HG03565 (cell line): ENCODE measurements at regions not wholly inside any gene's neighbourhood (a gene's known extent, or its start where the extent isn't known, plus 50 kb on each side); places are given as distances from the start of the nearest gene placed in this dataset.
"Not testable (repeated sequence)": the region's sequence is repeated elsewhere in the genome, so short reads cannot be mapped to it uniquely, and the experiment has no call there.

Source experiments
- ATAC-seq: cut with Tn5 transposase; IDR thresholded peaks from one replicate; pipeline ENCODE4 v1.9.1; 2021; ENCODE audit warnings: mild to moderate bottlenecking, moderate library complexity; ENCODE audit not compliant: unreplicated experiment

DNA sequence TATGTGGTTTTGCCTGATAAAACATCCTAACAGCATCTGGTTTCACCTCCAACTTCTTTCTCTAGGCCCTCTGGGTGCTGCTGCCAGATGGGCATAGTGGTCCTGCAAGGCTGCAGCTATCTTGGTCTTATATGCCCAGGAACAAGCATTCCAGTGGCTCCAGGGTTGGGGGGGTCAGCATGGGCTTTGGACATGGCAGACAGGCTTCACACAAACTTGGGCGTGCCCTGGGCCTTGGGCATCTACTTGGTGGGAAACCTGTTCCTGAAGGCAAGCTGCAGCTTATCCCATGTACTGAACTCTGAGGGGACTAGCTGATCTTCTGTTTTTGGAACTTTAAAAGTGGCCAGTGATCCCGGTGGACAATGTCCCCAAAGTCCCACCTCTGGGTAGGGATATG is 54.9 kb upstream of the ZNF678 start:
- ATAC-seq = no peak

DNA sequence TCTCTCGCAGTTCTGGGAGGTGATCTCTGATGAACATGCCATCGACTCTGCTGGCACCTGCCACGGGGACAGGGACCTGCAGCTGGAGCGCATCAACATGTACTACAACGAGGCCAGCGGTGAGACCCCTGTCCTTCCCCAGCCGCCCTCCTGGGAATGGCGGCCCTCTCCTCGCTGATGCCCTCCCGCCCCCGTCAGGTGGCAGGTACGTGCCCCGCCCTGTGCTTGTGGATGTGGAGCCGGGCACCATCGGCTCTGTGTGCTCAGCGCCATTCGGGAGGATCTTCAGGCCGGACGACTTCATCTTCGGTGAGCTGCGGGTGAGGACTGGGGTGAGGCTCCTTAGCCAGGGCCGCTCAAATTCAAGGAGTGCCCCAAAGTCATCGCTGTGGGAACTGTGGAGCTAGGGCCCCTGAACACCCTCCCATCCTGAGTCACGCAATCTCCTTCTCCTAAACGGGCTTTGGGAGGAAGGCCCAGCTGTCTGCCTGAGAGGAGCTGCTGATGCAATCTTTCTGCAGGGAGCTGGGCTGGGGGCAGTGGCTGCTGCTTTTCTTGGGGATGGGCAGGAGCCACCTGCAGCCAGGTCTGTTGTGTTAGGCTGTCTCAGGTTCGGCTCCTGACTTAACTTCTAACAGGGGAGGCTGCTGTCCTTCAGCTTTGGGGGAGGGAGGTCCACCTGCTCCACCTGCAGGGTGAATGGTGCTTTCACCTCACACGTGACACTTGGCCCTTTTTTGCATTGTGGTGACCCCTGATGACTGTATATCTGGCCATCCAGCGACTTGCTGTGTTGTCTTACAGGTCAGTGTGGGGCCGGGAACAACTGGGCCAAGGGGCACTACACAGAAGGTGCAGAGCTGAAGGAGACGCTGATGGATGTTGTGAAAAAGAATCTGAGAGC is 56.6 kb upstream of the ZNF678 start:
- ATAC-seq = not testable (repeated sequence)

DNA sequence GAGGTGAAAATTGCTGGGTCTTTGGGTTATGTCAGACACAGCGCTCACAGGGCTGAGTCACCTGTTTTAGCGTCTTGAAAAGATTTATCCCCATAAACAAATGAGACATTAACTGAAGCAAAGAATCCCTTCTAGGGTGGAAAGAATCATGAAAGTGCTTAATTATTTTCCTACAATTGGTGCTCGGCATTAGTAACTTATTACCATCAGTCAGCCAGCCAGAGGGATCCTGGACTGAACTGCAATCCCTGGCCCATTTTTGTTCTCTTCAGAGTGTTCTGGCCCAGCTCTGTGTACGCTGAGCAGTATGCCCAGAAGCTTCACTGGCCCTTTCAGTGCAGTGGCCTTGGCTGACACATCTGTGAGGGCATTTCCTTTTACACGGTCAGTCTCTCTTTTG is 67.3 kb upstream of the ZNF678 start:
- not testable (repeated sequence) for ATAC-seq

DNA sequence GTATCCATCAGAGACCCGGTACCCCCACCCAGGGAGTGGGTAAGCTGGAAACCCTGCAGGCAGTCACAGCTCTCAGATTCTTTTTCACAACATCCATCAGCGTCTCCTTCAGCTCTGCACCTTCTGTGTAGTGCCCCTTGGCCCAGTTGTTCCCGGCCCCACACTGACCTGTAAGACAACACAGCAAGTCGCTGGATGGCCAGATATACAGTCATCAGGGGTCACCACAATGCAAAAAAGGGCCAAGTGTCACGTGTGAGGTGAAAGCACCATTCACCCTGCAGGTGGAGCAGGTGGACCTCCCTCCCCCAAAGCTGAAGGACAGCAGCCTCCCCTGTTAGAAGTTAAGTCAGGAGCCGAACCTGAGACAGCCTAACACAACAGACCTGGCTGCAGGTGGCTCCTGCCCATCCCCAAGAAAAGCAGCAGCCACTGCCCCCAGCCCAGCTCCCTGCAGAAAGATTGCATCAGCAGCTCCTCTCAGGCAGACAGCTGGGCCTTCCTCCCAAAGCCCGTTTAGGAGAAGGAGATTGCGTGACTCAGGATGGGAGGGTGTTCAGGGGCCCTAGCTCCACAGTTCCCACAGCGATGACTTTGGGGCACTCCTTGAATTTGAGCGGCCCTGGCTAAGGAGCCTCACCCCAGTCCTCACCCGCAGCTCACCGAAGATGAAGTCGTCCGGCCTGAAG is 69.3 kb upstream of the ZNF678 start:
- not testable (repeated sequence) for ATAC-seq

DNA sequence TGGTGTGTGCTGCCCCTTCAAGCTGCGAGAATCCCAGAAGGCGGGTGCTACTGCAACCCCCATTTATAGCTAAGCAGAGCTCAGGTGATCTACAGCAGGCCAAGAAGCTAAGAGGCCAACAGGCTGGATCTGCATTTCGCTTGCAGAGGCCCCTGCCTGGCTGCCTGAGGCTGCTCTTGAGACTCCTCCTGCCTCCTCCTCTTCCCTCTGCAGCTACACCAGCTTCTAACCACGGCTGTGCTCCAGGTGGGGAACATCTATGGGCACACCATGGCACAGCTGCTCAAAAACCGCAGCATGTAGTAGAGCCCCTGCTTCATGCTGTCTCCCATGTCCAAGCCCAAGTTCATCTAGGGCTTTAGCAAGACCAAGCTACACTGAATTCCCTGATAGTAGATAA is 72.9 kb upstream of the ZNF678 start:
- ATAC-seq = no peak

GRCh38 chr1:227490001-227490400 is 73.4 kb upstream of the ZNF678 start:
- ATAC-seq = no peak

- ATAC-seq = no peak
Measured at GRCh38 chr1:227489572-227489971, 73.8 kb upstream of the ZNF678 start.

DNA sequence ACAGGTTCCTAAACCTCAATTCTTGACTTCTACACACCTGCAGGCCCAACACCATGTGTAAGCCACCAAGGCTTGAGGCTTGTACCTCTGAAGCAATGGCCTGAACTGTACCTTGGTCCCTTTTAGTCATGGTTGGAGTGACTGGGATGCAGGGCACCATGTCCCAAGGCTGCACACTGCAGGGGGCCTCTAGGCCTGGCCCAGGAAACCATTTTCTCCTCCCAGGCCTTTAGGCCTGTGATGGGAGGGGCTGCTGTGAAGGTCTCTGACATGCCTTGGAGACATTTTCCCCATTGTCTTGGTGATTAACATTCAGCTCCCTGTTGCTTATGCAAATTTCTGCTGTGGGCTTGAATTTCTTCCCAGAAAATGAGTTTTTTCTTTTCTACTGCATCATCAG is 75.8 kb upstream of the ZNF678 start:
- ATAC-seq = no peak

GRCh38 chr1:227486559-227486958 is 76.8 kb upstream of the ZNF678 start:
- no peak for ATAC-seq

DNA sequence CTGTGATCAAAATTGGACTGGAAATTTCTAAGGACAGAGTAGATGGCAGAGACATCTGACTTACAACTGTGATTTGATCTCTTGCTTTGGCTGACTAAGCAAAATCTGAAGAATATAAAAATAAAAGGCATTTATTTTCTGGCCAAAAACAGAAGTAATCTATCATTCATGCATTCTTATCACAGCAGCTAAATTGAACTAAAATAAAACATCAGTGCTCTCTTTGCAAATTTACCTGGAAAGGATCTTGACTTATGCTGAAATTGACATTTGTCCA is 81.4 kb upstream of the ZNF678 start:
- no peak for ATAC-seq

GRCh38 chr1:227474072-227474471 is 89.3 kb upstream of the ZNF678 start:
- not testable (repeated sequence) for ATAC-seq

GRCh38 chr1:227472772-227473171 is 90.6 kb upstream of the ZNF678 start:
- ATAC-seq = no peak

- no peak for ATAC-seq
Measured at GRCh38 chr1:227470688-227471087, 92.7 kb upstream of the ZNF678 start.

DNA sequence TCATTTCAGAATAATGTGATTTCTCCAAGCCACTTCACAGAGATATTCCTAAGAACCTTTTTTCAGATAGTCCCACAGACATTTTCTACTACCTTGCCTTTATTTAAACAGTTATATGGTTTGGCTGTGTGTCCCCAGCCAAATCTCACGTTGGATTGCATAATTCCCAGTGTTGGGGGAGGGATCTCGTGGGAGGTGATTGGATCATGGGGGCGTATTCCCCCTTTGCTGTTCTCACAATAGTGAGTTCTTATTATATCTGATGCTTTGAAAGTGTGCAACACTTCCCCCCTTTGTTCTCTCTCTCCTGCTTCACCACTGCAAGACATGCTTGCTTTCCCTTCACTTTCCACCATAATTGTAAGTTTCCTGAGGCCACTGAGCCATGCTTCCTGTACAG is 93.6 kb upstream of the ZNF678 start:
- no peak for ATAC-seq

DNA sequence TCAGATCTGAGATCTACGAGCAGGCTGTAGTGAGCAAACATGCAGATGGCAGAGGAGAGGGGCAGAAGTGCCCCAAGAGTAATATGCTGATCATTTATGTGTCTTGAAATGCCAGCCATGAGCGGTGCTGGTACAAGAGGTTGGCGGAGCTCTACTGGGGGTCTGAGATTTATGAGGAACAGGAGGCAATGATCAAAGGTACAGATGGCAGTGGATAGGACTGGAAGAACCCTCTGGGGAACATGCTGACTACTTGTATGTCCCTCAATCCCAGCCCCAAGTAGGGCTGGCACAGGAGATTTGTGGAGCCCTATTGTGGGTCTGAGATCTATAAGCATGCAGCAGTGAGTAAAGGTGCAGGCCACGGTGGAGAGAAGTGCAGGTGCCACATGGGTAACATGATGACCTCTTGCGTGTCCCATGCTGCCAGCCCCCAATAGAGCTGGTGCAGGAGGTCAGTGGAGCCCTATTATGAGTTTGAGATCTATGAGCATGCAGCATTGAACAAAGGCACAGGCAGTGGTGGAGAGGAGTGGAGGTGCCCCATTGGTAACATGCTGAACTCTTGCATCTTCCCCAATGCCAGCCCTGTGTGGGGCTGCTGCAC is 97.2 kb upstream of the ZNF678 start:
- ATAC-seq = no peak

DNA sequence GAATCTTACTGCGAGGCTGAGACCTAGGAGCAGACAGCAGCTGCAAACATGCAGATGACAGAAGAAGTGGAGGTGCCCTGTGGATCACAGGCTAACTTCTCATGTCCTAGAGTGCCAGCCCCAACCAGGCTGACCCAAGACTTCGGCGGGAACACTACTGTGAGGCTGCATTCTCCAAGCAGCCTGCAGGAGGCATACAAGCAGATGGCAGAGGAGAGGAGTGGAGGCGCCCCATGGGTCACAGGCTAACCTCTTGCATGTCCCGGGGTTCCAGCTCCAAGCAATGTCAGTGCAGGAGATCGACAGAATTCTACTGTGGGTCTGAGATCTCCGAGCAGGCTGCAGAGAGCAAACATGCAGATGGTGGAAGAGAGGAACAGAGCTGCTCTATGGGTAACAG is 98.1 kb upstream of the ZNF678 start:
- no peak for ATAC-seq

DNA sequence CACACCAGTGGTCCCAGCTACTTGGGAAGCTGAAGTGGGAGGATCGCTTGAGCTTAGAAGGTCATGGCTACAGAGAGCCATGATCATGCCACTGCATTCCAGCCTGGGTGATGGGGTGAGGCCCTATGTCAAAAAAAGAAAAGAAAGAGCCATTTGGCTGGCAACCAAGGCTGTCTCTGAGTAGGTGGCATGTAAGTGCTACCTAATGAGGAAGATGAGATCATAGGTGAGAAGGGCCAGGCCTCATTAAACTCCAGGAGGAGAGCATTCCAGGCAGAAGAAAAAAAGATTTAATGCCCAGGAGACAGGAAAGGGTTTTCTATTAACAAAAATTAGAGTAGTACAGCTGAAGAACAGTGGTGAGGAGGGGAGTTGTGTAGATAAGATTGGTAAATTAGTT is 103.4 kb upstream of the ZNF678 start:
- no peak for ATAC-seq

GRCh38 chr1:227459326-227459841 is 104.0 kb upstream of the ZNF678 start:
- ATAC-seq = no peak

DNA sequence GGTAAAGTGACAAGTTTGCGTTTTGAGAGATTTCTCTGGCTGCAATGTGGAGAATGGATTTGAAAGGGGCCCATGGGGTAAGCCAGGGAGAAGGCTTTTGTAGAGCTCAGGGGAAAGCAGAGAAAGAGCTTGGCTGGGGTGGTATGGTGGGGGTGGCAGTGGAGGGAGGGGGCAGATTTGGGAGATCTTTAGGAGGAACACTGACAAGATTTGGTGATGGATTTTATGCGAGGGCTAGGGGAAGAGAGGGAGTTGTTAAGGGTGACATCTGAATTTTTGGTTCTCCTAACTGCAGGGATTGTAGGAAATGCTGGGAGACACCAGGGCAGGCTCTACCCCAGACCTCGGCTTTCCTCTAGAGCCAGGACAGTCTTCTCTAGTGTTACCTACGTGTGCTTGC is 108.7 kb upstream of the ZNF678 start:
- ATAC-seq = no peak

DNA sequence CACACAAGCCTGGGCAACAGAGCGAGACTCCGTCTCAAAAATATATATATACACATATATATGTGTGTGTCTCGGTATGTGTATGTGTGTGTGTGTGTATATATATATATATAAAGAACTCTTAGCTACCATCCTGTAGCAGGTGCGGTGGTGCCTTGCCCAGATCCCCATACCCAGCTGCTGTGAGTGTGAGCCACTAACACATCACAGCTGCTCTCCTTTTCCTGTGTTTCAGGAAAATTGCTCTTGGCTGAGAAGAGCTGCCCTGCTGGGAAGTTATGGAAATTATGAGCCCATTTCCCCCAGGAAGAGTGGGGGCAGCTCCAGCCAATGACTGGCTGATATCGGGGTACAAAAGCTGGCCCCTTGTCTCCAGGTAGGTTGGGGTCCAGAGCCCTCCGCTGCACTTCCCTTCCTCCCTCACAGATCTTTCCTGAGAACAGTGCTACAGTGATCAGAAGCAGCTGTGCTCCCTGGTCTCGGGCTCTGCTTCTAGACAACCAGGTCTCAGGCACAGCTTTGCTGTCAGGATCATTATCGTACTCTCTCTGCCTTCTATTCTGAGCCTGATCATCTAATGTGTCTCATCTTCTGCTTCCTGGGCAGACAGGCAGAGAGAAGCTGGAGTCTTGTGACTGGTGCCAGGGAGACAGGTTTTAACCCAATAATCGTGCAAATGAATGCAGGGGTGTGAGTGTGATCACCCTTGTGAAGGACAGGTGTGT is 109.6 kb upstream of the ZNF678 start:
- no peak for ATAC-seq

DNA sequence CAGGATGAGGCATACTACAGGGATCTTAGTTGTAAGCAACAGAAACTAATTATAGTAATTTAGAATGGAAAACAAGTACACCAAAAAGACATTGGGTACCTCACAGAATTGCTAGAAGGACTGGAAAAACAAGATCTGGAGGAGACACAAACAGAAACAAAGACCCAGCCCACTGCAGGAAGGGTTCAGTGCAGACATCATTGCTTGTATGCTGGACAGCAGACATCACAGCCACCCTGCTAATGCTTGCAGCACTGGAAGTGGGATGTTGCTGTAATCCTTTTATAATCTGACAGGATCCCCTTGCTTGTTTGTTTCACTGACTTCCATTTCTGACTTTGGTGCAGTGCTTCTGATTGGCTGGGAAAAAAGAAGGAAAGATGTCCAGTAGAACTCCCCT is 111.4 kb upstream of the ZNF678 start:
- no peak for ATAC-seq
